T-helper 9 cell (primary cell): ENCODE measurements at regions not wholly inside any gene's neighbourhood (a gene's known extent, or its start where the extent isn't known, plus 50 kb on each side); places are given as distances from the start of the nearest gene placed in this dataset.
"Not testable (repeated sequence)": the region's sequence is repeated elsewhere in the genome, so short reads cannot be mapped to it uniquely, and the experiment has no call there.

Experiments
- DNase-seq: peaks from one replicate; pipeline ENCODE4 v3.0.0-alpha.2; 2020

GRCh38 chr4:114088481-114088880 is 109.0 kb upstream of the ARSJ start:
- DNase-seq = no peak

GRCh38 chr4:114091546-114091945 is 112.1 kb upstream of the ARSJ start:
- DNase-seq = no peak

GRCh38 chr4:114093221-114093715 is 113.8 kb upstream of the ARSJ start:
- no peak for DNase-seq

- no peak for DNase-seq
These were observed 121.0 kb upstream of the ARSJ start for GRCh38 chr4:114100288-114101031.

- DNase-seq = no peak
These were observed 124.5 kb upstream of the ARSJ start for GRCh38 chr4:114103908-114104307.

GRCh38 chr4:114108869-114109268 is 129.4 kb upstream of the ARSJ start:
- no peak for DNase-seq

GRCh38 chr4:114109776-114110175 is 130.3 kb upstream of the ARSJ start:
- DNase-seq = no peak

- no peak for DNase-seq
These were observed 136.1 kb upstream of the ARSJ start for GRCh38 chr4:114115526-114115925.

GRCh38 chr4:114116861-114117260 is 137.4 kb upstream of the ARSJ start:
- DNase-seq = no peak

GRCh38 chr4:114121221-114121620 is 141.8 kb upstream of the ARSJ start:
- no peak for DNase-seq

GRCh38 chr4:114132199-114132598 is 152.8 kb upstream of the ARSJ start:
- no peak for DNase-seq

- no peak for DNase-seq
These were observed 153.4 kb upstream of the ARSJ start for GRCh38 chr4:114132830-114133229.

GRCh38 chr4:114136069-114136468 is 156.6 kb upstream of the ARSJ start:
- no peak for DNase-seq

GRCh38 chr4:114137984-114138383 is 158.5 kb upstream of the ARSJ start:
- DNase-seq = no peak

GRCh38 chr4:114146947-114147618 is 167.6 kb upstream of the ARSJ start:
- no peak for DNase-seq

- not testable (repeated sequence) for DNase-seq
These were observed 168.3 kb upstream of the ARSJ start for GRCh38 chr4:114147619-114148208.

- not testable (repeated sequence) for DNase-seq
These were observed 169.1 kb upstream of the ARSJ start for GRCh38 chr4:114148372-114149070.

- no peak for DNase-seq
These were observed 176.9 kb upstream of the ARSJ start for GRCh38 chr4:114156371-114156770.

- DNase-seq = no peak
These were observed 182.4 kb upstream of the ARSJ start for GRCh38 chr4:114161809-114162208.

- no peak for DNase-seq
These were observed 183.6 kb upstream of the ARSJ start for GRCh38 chr4:114163051-114163450.

GRCh38 chr4:114173968-114174367 is 194.5 kb upstream of the ARSJ start:
- DNase-seq = no peak

- DNase-seq = no peak
These were observed 198.2 kb upstream of the ARSJ start for GRCh38 chr4:114177628-114178027.

GRCh38 chr4:114178392-114178791 is 198.9 kb upstream of the ARSJ start:
- no peak for DNase-seq
